Hepatocyte (in vitro differentiated cells): ENCODE measurements at regions not wholly inside any gene's neighbourhood (a gene's known extent, or its start where the extent isn't known, plus 50 kb on each side); places are given as distances from the start of the nearest gene placed in this dataset.

Experiments
- DNase-seq: peaks from one replicate; pipeline ENCODE4 v3.0.0-alpha.2; 2016; ENCODE audit warnings: low spot score
- H2AFZ ChIP-seq: fragments of 200-600 bp; sonication (generic); 2 replicates; pipeline ENCODE4 v1.6.0; 2016; ENCODE audit warnings: antibody characterized with exemption, mild to moderate bottlenecking
- H3K27ac ChIP-seq: fragments of 200-600 bp; sonication (generic); 2 replicates; pipeline ENCODE4 v1.5.1; 2016; ENCODE audit warnings: mild to moderate bottlenecking
- H3K27me3 ChIP-seq: fragments of 200-600 bp; sonication (generic); 2 replicates; pipeline ENCODE4 v1.6.1; 2016
- H3K36me3 ChIP-seq: fragments of 200-600 bp; sonication (generic); replicated peaks from 2 replicates; pipeline ENCODE4 v1.5.1; 2016; ENCODE audit warnings: low read depth; ENCODE audit not compliant: insufficient read depth
- H3K4me1 ChIP-seq: fragments of 200-600 bp; sonication (generic); 2 replicates; pipeline ENCODE4 v1.5.1; 2016; ENCODE audit warnings: mild to moderate bottlenecking, moderate library complexity; ENCODE audit not compliant: insufficient read depth
- H3K4me2 ChIP-seq: fragments of 200-600 bp; sonication (generic); 2 replicates; pipeline ENCODE4 v1.6.0; 2016
- H3K4me3 ChIP-seq: fragments of 200-600 bp; sonication (generic); 2 replicates; pipeline ENCODE4 v1.5.1; 2016; ENCODE audit warnings: mild to moderate bottlenecking
- H3K79me2 ChIP-seq: fragments of 200-600 bp; sonication (generic); 2 replicates; pipeline ENCODE4 v1.6.0; 2017; ENCODE audit warnings: mild to moderate bottlenecking
- H3K9me2 ChIP-seq: fragments of 200-600 bp; sonication (generic); replicated peaks from 2 replicates; pipeline ENCODE4 v1.6.0; 2017; ENCODE audit warnings: mild to moderate bottlenecking; ENCODE audit not compliant: insufficient read depth
- H3K9me3 ChIP-seq: fragments of 200-600 bp; sonication (generic); 2 replicates; pipeline ENCODE4 v1.5.1; 2016; ENCODE audit warnings: low read depth, mild to moderate bottlenecking
- H4K20me1 ChIP-seq: fragments of 200-600 bp; sonication (generic); 2 replicates; pipeline ENCODE4 v1.6.0; 2016; ENCODE audit warnings: mild to moderate bottlenecking; ENCODE audit not compliant: insufficient read depth, poor library complexity, severe bottlenecking
- CTCF ChIP-seq: fragments of 200-600 bp; sonication (generic); IDR thresholded peaks from 2 replicates; pipeline ENCODE4 v1.5.1; 2016; ENCODE audit warnings: antibody characterized with exemption, mild to moderate bottlenecking; ENCODE audit not compliant: poor library complexity
- EZH2 ChIP-seq: fragments of 200-600 bp; sonication (generic); IDR thresholded peaks from 2 replicates; pipeline ENCODE4 v1.6.1; 2016; ENCODE audit warnings: antibody characterized with exemption, mild to moderate bottlenecking, borderline replicate concordance
- EZH2phosphoT487 ChIP-seq: fragments of 200-600 bp; sonication (generic); IDR thresholded peaks from one replicate; pipeline ENCODE4 v1.6.1; 2018; ENCODE audit warnings: antibody characterized with exemption, mild to moderate bottlenecking, low read depth, moderate library complexity; ENCODE audit not compliant: unreplicated experiment, severe bottlenecking
- WGBS: methylation state at CpG from one replicate; pipeline ENCODE4 v1.1.6; 2016; ENCODE audit warnings: low lambda C conversion rate; ENCODE audit errors: missing lambda C conversion rate; 5-methylcytosine and 5-hydroxymethylcytosine counted together

- H3K4me3 ChIP-seq, result no peak overlapping the region
- no peaks in the 10 kb centered on the region for H4K20me1 ChIP-seq
- no peaks in the 10 kb centered on the region for H3K9me3 ChIP-seq
- no peak overlapping the region for H2AFZ ChIP-seq
- no peak for DNase-seq
- peaks cover 35% of the 10 kb centered on the region for H3K27me3 ChIP-seq
- H3K79me2 ChIP-seq, result peaks cover under 1% of the 10 kb centered on the region
- H3K36me3 ChIP-seq, result no peaks in the 10 kb centered on the region
- peaks cover 22% of the 10 kb centered on the region for H3K4me1 ChIP-seq
- WGBS, result 65% methylated on average over 3 of the region's 3 CpGs
- no peak overlapping the region for H3K4me2 ChIP-seq
- no peak overlapping the region for H3K27ac ChIP-seq
- TF ChIP-seq CTCF, result no peak
- no peak for TF ChIP-seq EZH2
- TF ChIP-seq EZH2phosphoT487, result no peak
- H3K9me2 ChIP-seq, result no peaks in the 10 kb centered on the region
Measured at GRCh38 chr11:16609769-16610168, 128.7 kb upstream of the C11orf58 start.

GRCh38 chr11:16607675-16608644 is 130.5 kb upstream of the C11orf58 start:
- Histone ChIP-seq H3K36me3 (no peaks in the 10 kb centered on the region), H3K9me3 (no peaks in the 10 kb centered on the region), H3K9me2 (no peaks in the 10 kb centered on the region), H3K4me3 (peak overlapping the region; percentile 92), H3K27me3 (peaks cover 31% of the 10 kb centered on the region), H3K4me2 (peak overlapping the region; percentile 95), H3K4me1 (peaks cover 21% of the 10 kb centered on the region), H2AFZ (peak overlapping the region; percentile 72), H4K20me1 (no peaks in the 10 kb centered on the region), H3K79me2 (peaks cover 16% of the 10 kb centered on the region), H3K27ac (peak overlapping the region; percentile 93)
- WGBS, result 14% methylated on average over 14 of the region's 25 CpGs
- DNase-seq, result peak; percentile 78
- TF ChIP-seq EZH2 (no peak), CTCF (no peak), EZH2phosphoT487 (no peak)

- H3K27ac ChIP-seq, result peak overlapping the region; percentile 93
- H3K9me2 ChIP-seq, result no peaks in the 10 kb centered on the region
- peak overlapping the region; percentile 95 for H3K4me2 ChIP-seq
- H3K4me1 ChIP-seq, result peaks cover 18% of the 10 kb centered on the region
- no peaks in the 10 kb centered on the region for H3K9me3 ChIP-seq
- H3K36me3 ChIP-seq, result no peaks in the 10 kb centered on the region
- H4K20me1 ChIP-seq, result no peaks in the 10 kb centered on the region
- peak overlapping the region; percentile 92 for H3K4me3 ChIP-seq
- peak overlapping the region; percentile 72 for H2AFZ ChIP-seq
- H3K27me3 ChIP-seq, result peaks cover 31% of the 10 kb centered on the region
- WGBS, result 1% methylated on average over 44 of the region's 81 CpGs
- H3K79me2 ChIP-seq, result peaks cover 24% of the 10 kb centered on the region
- TF ChIP-seq EZH2 (peak; percentile 50), EZH2phosphoT487 (no peak), CTCF (no peak)
- peak; percentile 71 for DNase-seq
Measured at GRCh38 chr11:16606784-16607674, 131.4 kb upstream of the C11orf58 start.
